H1 (cell line): ENCODE measurements at regions not wholly inside any gene's neighbourhood (a gene's known extent, or its start where the extent isn't known, plus 50 kb on each side); places are given as distances from the start of the nearest gene placed in this dataset.

Experiments
- TF ChIP-seq, protein P1 (sequence below): fragments of 300-600 bp; sonication (generic); IDR thresholded peaks from 2 replicates; pipeline ENCODE4 v1.7.1; 2012; ENCODE audit warnings: low read length, moderate library complexity, mild to moderate bottlenecking, inconsistent platforms; ENCODE audit not compliant: insufficient replicate concordance

GRCh38 chr1:83103341-83103740, 895.6 kb downstream of the TTLL7 start (continued):
- TF ChIP-seq, protein P1, sequence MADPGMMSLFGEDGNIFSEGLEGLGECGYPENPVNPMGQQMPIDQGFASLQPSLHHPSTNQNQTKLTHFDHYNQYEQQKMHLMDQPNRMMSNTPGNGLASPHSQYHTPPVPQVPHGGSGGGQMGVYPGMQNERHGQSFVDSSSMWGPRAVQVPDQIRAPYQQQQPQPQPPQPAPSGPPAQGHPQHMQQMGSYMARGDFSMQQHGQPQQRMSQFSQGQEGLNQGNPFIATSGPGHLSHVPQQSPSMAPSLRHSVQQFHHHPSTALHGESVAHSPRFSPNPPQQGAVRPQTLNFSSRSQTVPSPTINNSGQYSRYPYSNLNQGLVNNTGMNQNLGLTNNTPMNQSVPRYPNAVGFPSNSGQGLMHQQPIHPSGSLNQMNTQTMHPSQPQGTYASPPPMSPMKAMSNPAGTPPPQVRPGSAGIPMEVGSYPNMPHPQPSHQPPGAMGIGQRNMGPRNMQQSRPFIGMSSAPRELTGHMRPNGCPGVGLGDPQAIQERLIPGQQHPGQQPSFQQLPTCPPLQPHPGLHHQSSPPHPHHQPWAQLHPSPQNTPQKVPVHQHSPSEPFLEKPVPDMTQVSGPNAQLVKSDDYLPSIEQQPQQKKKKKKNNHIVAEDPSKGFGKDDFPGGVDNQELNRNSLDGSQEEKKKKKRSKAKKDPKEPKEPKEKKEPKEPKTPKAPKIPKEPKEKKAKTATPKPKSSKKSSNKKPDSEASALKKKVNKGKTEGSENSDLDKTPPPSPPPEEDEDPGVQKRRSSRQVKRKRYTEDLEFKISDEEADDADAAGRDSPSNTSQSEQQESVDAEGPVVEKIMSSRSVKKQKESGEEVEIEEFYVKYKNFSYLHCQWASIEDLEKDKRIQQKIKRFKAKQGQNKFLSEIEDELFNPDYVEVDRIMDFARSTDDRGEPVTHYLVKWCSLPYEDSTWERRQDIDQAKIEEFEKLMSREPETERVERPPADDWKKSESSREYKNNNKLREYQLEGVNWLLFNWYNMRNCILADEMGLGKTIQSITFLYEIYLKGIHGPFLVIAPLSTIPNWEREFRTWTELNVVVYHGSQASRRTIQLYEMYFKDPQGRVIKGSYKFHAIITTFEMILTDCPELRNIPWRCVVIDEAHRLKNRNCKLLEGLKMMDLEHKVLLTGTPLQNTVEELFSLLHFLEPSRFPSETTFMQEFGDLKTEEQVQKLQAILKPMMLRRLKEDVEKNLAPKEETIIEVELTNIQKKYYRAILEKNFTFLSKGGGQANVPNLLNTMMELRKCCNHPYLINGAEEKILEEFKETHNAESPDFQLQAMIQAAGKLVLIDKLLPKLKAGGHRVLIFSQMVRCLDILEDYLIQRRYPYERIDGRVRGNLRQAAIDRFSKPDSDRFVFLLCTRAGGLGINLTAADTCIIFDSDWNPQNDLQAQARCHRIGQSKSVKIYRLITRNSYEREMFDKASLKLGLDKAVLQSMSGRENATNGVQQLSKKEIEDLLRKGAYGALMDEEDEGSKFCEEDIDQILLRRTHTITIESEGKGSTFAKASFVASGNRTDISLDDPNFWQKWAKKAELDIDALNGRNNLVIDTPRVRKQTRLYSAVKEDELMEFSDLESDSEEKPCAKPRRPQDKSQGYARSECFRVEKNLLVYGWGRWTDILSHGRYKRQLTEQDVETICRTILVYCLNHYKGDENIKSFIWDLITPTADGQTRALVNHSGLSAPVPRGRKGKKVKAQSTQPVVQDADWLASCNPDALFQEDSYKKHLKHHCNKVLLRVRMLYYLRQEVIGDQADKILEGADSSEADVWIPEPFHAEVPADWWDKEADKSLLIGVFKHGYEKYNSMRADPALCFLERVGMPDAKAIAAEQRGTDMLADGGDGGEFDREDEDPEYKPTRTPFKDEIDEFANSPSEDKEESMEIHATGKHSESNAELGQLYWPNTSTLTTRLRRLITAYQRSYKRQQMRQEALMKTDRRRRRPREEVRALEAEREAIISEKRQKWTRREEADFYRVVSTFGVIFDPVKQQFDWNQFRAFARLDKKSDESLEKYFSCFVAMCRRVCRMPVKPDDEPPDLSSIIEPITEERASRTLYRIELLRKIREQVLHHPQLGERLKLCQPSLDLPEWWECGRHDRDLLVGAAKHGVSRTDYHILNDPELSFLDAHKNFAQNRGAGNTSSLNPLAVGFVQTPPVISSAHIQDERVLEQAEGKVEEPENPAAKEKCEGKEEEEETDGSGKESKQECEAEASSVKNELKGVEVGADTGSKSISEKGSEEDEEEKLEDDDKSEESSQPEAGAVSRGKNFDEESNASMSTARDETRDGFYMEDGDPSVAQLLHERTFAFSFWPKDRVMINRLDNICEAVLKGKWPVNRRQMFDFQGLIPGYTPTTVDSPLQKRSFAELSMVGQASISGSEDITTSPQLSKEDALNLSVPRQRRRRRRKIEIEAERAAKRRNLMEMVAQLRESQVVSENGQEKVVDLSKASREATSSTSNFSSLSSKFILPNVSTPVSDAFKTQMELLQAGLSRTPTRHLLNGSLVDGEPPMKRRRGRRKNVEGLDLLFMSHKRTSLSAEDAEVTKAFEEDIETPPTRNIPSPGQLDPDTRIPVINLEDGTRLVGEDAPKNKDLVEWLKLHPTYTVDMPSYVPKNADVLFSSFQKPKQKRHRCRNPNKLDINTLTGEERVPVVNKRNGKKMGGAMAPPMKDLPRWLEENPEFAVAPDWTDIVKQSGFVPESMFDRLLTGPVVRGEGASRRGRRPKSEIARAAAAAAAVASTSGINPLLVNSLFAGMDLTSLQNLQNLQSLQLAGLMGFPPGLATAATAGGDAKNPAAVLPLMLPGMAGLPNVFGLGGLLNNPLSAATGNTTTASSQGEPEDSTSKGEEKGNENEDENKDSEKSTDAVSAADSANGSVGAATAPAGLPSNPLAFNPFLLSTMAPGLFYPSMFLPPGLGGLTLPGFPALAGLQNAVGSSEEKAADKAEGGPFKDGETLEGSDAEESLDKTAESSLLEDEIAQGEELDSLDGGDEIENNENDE, result no peak
